A549 (cell line): ENCODE measurements at regions not wholly inside any gene's neighbourhood (a gene's known extent, or its start where the extent isn't known, plus 50 kb on each side); places are given as distances from the start of the nearest gene placed in this dataset.

Source experiments
- ATAC-seq, 2 experiments: fragments of 200-7000 bp in 1 of 2; fragments of >200 bp in 1 of 2; cut with Nextera tagmentation in 1 of 2; cut with Tn5 transposase in 1 of 2; 3 replicates each; pipeline versions ENCODE4 v1.8.0 to v1.9.1; 2018 to 2020; ENCODE audit warnings: mild to moderate bottlenecking in 1 of 2, moderate library complexity in 1 of 2
- CTCF ChIA-PET: fragments of 300-600 bp; sonication (Branson Sonifier 250); formaldehyde crosslinking; extraction: SDS; loops from one replicate; lab custom pipeline; 2021; ENCODE audit warnings: antibody characterized with exemption, inconsistent platforms; lab: Yijun Ruan, JAX
- POLR2A ChIA-PET: fragments of 350-600 bp; formaldehyde crosslinking; extraction: SDS; loops from one replicate; lab custom pipeline; 2021; ENCODE audit warnings: antibody characterized with exemption, inconsistent platforms; lab: Yijun Ruan, JAX
- DNase-seq, 2 experiments: peaks; one replicate each; pipeline versions ENCODE4 v3.0.0 to v3.0.0-alpha.2; 2011 to 2016; ENCODE audit warnings: low read depth in 1 of 2, low spot score in 1 of 2
- FAIRE-seq: peaks from 2 replicates; lab custom pipeline; 2011; peaks lifted over from hg19 to GRCh38; lab: Jason Lieb, UNC
- H3K27ac ChIP-seq, 2 experiments: fragments of >200 bp; sonication (Bioruptor Twin); formaldehyde crosslinking; 3 replicates each; pipeline ENCODE4 v1.5.1; 2016 to 2017
- H3K4me1 ChIP-seq: fragments of >200 bp; sonication (Bioruptor Twin); formaldehyde crosslinking; 3 replicates; pipeline ENCODE4 v1.6.1; 2016
- H3K4me2 ChIP-seq: fragments of >200 bp; sonication (Bioruptor Twin); formaldehyde crosslinking; 3 replicates; pipeline ENCODE4 v1.6.1; 2016
- H3K4me3 ChIP-seq: fragments of >200 bp; sonication (Bioruptor Twin); formaldehyde crosslinking; 3 replicates; pipeline ENCODE4 v1.5.1; 2016
- H3K9me3 ChIP-seq: fragments of >200 bp; sonication (Bioruptor Twin); formaldehyde crosslinking; 3 replicates; pipeline ENCODE4 v1.6.1; 2016
- BHLHE40 ChIP-seq: IDR thresholded peaks from 2 replicates; pipeline ENCODE4 v1.6.1; 2012; ENCODE audit warnings: low read depth, low read length, inconsistent platforms
- CBX2 ChIP-seq: fragments of 200-600 bp; sonication (generic); IDR thresholded peaks from 2 replicates; pipeline ENCODE4 v1.6.1; 2016; ENCODE audit warnings: low read depth, mild to moderate bottlenecking, borderline replicate concordance
- CTCF ChIP-seq: fragments of >200 bp; sonication (Bioruptor Twin); formaldehyde crosslinking; IDR thresholded peaks from 3 replicates; pipeline ENCODE4 v1.5.1; 2016
- EHF ChIP-seq: fragments of 250-450 bp; sonication (Bioruptor Pico); IDR thresholded peaks from 2 replicates; pipeline ENCODE4 v1.5.0; 2020; ENCODE audit warnings: mild to moderate bottlenecking
- EHMT2 ChIP-seq: fragments of 200-600 bp; sonication (generic); IDR thresholded peaks from 2 replicates; pipeline ENCODE4 v1.6.1; 2016; ENCODE audit warnings: antibody characterized with exemption, low read depth, mild to moderate bottlenecking, moderate library complexity
- ELK1 ChIP-seq: fragments of 150-350 bp; IDR thresholded peaks from 2 replicates; pipeline ENCODE4 v1.6.1; 2014; ENCODE audit warnings: low read depth, mild to moderate bottlenecking, low read length
- FOSB ChIP-seq: fragments of 250-450 bp; sonication (Bioruptor Pico); IDR thresholded peaks from 2 replicates; pipeline ENCODE4 v1.5.0; 2020; ENCODE audit warnings: mild to moderate bottlenecking, moderate library complexity
- FOSL2 ChIP-seq, 2 experiments: fragments of 450-650 bp in 1 of 2; fragments of >200 bp in 1 of 2; sonication (Bioruptor Twin) in 1 of 2; formaldehyde crosslinking; IDR thresholded peaks; 2 replicates each; pipeline versions ENCODE4 v1.5.0 to v1.6.1; 2016 to 2020; ENCODE audit warnings: mild to moderate bottlenecking in 1 of 2, moderate library complexity in 1 of 2
- FOXS1 ChIP-seq: fragments of 250-450 bp; sonication (Bioruptor Pico); IDR thresholded peaks from 2 replicates; pipeline ENCODE4 v1.5.0; 2020; ENCODE audit warnings: mild to moderate bottlenecking, moderate library complexity
- GATA3 ChIP-seq: IDR thresholded peaks from 2 replicates; pipeline ENCODE4 v1.6.1; 2012; ENCODE audit warnings: borderline replicate concordance
- HDAC2 ChIP-seq: fragments of 200-600 bp; sonication (generic); IDR thresholded peaks from 2 replicates; pipeline ENCODE4 v1.6.1; 2016
- HEYL ChIP-seq: fragments of 250-450 bp; sonication (Bioruptor Pico); IDR thresholded peaks from 2 replicates; pipeline ENCODE4 v1.8.0; 2021; ENCODE audit warnings: mild to moderate bottlenecking, moderate library complexity
- HMGXB4 ChIP-seq: fragments of 250-450 bp; sonication (Bioruptor Pico); IDR thresholded peaks from 2 replicates; pipeline ENCODE4 v1.5.0; 2021; ENCODE audit warnings: mild to moderate bottlenecking, moderate library complexity, borderline replicate concordance
- HOXA7 ChIP-seq: fragments of 250-450 bp; sonication (Bioruptor Pico); IDR thresholded peaks from 2 replicates; pipeline ENCODE4 v1.5.0; 2020; ENCODE audit warnings: mild to moderate bottlenecking, moderate library complexity
- HOXB5 ChIP-seq: fragments of 250-450 bp; sonication (Bioruptor Pico); IDR thresholded peaks from 2 replicates; pipeline ENCODE4 v1.5.0; 2020; ENCODE audit warnings: mild to moderate bottlenecking, moderate library complexity
- JUN ChIP-seq, 2 experiments: fragments of >200 bp; sonication (Bioruptor Twin); formaldehyde crosslinking; IDR thresholded peaks; 2 replicates in 1 of 2; 3 replicates in 1 of 2; pipeline ENCODE4 v1.6.1; 2016 to 2017
- JUNB ChIP-seq: fragments of >200 bp; sonication (Bioruptor Twin); formaldehyde crosslinking; IDR thresholded peaks from 2 replicates; pipeline ENCODE4 v1.6.1; 2016
- KDM5A ChIP-seq: fragments of 200-600 bp; sonication (generic); IDR thresholded peaks from 2 replicates; pipeline ENCODE4 v1.6.1; 2016; ENCODE audit warnings: antibody characterized with exemption, mild to moderate bottlenecking
- MAFK ChIP-seq: fragments of 450-650 bp; IDR thresholded peaks from 2 replicates; pipeline ENCODE4 v1.6.1; 2014; ENCODE audit not compliant: partially characterized antibody
- MAZ ChIP-seq: fragments of 150-350 bp; IDR thresholded peaks from 2 replicates; pipeline ENCODE4 v1.6.1; 2014; ENCODE audit warnings: antibody characterized with exemption, low read depth, low read length, borderline replicate concordance
- NFE2L2 ChIP-seq: fragments of 150-350 bp; conservative IDR thresholded peaks from 2 replicates; pipeline ENCODE4 v1.6.1; 2014; ENCODE audit warnings: low read length
- PBX3 ChIP-seq: IDR thresholded peaks from 2 replicates; pipeline ENCODE4 v1.6.1; 2012
- PHF8 ChIP-seq: fragments of 200-600 bp; sonication (generic); IDR thresholded peaks from 2 replicates; pipeline ENCODE4 v1.6.1; 2016; ENCODE audit warnings: low read depth, mild to moderate bottlenecking, antibody characterized with exemption, moderate library complexity, borderline replicate concordance
- POLR2A ChIP-seq: IDR thresholded peaks from 2 replicates; pipeline ENCODE4 v1.6.1; 2012; ENCODE audit warnings: mild to moderate bottlenecking, low read length
- RARB ChIP-seq: fragments of 250-450 bp; sonication (Bioruptor Pico); IDR thresholded peaks from 2 replicates; pipeline ENCODE4 v1.8.0; 2021; ENCODE audit warnings: mild to moderate bottlenecking, moderate library complexity
- SMC3 ChIP-seq: fragments of >200 bp; sonication (Bioruptor Twin); formaldehyde crosslinking; IDR thresholded peaks from 3 replicates; pipeline ENCODE4 v1.6.1; 2018; ENCODE audit warnings: inconsistent platforms
- TFCP2L1 ChIP-seq: fragments of 250-450 bp; sonication (Bioruptor Pico); IDR thresholded peaks from 2 replicates; pipeline ENCODE4 v1.5.0; 2021; ENCODE audit warnings: mild to moderate bottlenecking
- TP53 ChIP-seq: fragments of 250-450 bp; sonication (Bioruptor Pico); IDR thresholded peaks from 2 replicates; pipeline ENCODE4 v1.5.0; 2021; ENCODE audit warnings: mild to moderate bottlenecking, moderate library complexity
- ZC3H11A ChIP-seq: fragments of 450-650 bp; IDR thresholded peaks from 2 replicates; pipeline ENCODE4 v1.6.1; 2014; ENCODE audit warnings: antibody characterized with exemption, mild to moderate bottlenecking
- ZFP36 ChIP-seq: fragments of 450-650 bp; IDR thresholded peaks from 2 replicates; pipeline ENCODE4 v1.6.1; 2014; ENCODE audit warnings: borderline replicate concordance; ENCODE audit not compliant: partially characterized antibody
- ZSCAN20 ChIP-seq: fragments of 250-450 bp; sonication (Bioruptor Pico); IDR thresholded peaks from 2 replicates; pipeline ENCODE4 v1.8.0; 2022; ENCODE audit warnings: mild to moderate bottlenecking, moderate library complexity
- WGBS: methylation state at CpG from one replicate; pipeline ENCODE4 v1.1.6; 2017; ENCODE audit errors: missing lambda C conversion rate; 5-methylcytosine and 5-hydroxymethylcytosine counted together

GRCh38 chr1:11414926-11415538 is 63.9 kb upstream of the DISP3 start (continued):
- no peak for TF ChIP-seq TP53
- no peak for TF ChIP-seq FOSL2 (IDR thresholded peaks at IDR 0.05)
- no peak for TF ChIP-seq FOSL2 (CRISPR knock-in tag; IDR thresholded peaks at IDR 0.05)
- TF ChIP-seq, all 56 proteins: peak for 0

- ATAC-seq (no peak), FAIRE-seq (no peak), DNase-seq (no peak)
- H3K4me1 ChIP-seq: no peaks in the 10 kb centered on the region
- CTCF ChIA-PET: interaction anchor here (1.5 kb wide), 1 partner anchor 10 kb away, joined by 5 read pairs; no protein-coding TSS in a partner anchor
- no peak overlapping the region for H3K27ac ChIP-seq
- H3K4me3 ChIP-seq: no peak overlapping the region
- POLR2A ChIA-PET: no interaction called here
- WGBS: 14% methylated on average over 4 of the region's 4 CpGs
- no peak overlapping the region for H3K4me2 ChIP-seq
- TF ChIP-seq HEYL (CRISPR knock-in tag) (no peak), ELK1 (no peak), GATA3 (no peak), RARB (no peak), HOXA7 (no peak), MAZ (no peak)
- H3K9me3 ChIP-seq: no peaks in the 10 kb centered on the region
Observed at GRCh38 chr1:11417162-11417561, 61.8 kb upstream of the DISP3 start.

- ATAC-seq (no peak), DNase-seq (no peak), FAIRE-seq (no peak)
- H3K4me3 ChIP-seq: no peak overlapping the region
- no peak overlapping the region for H3K27ac ChIP-seq
- H3K4me2 ChIP-seq: no peak overlapping the region
- POLR2A ChIA-PET: no interaction called here
- H3K9me3 ChIP-seq: no peaks in the 10 kb centered on the region
- CTCF ChIA-PET: no interaction called here
- H3K4me1 ChIP-seq: no peaks in the 10 kb centered on the region
- TF ChIP-seq FOSB (CRISPR knock-in tag): no peak
- no peak for TF ChIP-seq HOXA7
- TF ChIP-seq CTCF: no peak
- no peak for TF ChIP-seq EHMT2
- TF ChIP-seq NFE2L2: no peak
- TF ChIP-seq ZSCAN20 (CRISPR knock-in tag): no peak
- TF ChIP-seq TP53: no peak
- no peak for TF ChIP-seq TFCP2L1 (CRISPR knock-in tag)
- TF ChIP-seq HOXB5 (CRISPR knock-in tag): no peak
- no peak for TF ChIP-seq ZFP36
- no peak for TF ChIP-seq KDM5A
- WGBS: 17% methylated on average over 4 of the region's 4 CpGs
Observed at GRCh38 chr1:11418056-11418455, 60.9 kb upstream of the DISP3 start.

GRCh38 chr1:11421443-11421842 is 57.5 kb upstream of the DISP3 start:
- H3K9me3 ChIP-seq: no peaks in the 10 kb centered on the region
- no peak overlapping the region for H3K27ac ChIP-seq
- no peak for FAIRE-seq
- POLR2A ChIA-PET: no interaction called here
- CTCF ChIA-PET: no interaction called here
- ATAC-seq: no peak
- no peak overlapping the region for H3K4me2 ChIP-seq
- no peak overlapping the region for H3K4me3 ChIP-seq
- no peak for DNase-seq
- 44% methylated on average over 8 of the region's 8 CpGs for WGBS
- no peaks in the 10 kb centered on the region for H3K4me1 ChIP-seq
- TF ChIP-seq MAFK: no peak
- no peak for TF ChIP-seq SMC3
- TF ChIP-seq POLR2A: no peak
- no peak for TF ChIP-seq JUNB
- no peak for TF ChIP-seq FOXS1 (CRISPR knock-in tag)
- no peak for TF ChIP-seq ZC3H11A
- no peak for TF ChIP-seq PBX3
- no peak for TF ChIP-seq JUN (IDR thresholded peaks at IDR 0.05)
- no peak for TF ChIP-seq PHF8
- no peak for TF ChIP-seq EHF (CRISPR knock-in tag)
- TF ChIP-seq GATA3: no peak
- no peak for TF ChIP-seq BHLHE40
- TF ChIP-seq HOXA7: no peak
- TF ChIP-seq HMGXB4 (CRISPR knock-in tag): no peak
- no peak for TF ChIP-seq HDAC2
- no peak for TF ChIP-seq FOSB (CRISPR knock-in tag)
- TF ChIP-seq CBX2: no peak
